ENCODE measurements at regions not wholly inside any gene's neighbourhood (a gene's known extent, or its start where the extent isn't known, plus 50 kb on each side); places are given as distances from the start of the nearest gene placed in this dataset.
"Not testable (repeated sequence)": the region's sequence is repeated elsewhere in the genome, so short reads cannot be mapped to it uniquely, and the experiment has no call there.

GRCh38 chr10:71112138-71112785 is 100.1 kb upstream of the UNC5B start:
- H3K27ac ChIP-seq = no peak overlapping the region
- H3K36me3 ChIP-seq = no peaks in the 10 kb centered on the region
- H3K4me1 ChIP-seq = no peaks in the 10 kb centered on the region
- DNase-seq = no peak
- intact Hi-C loops (cut with DNase I; ENCODE audit: low total_unique reads) = no loop called here
- no peaks in the 10 kb centered on the region for H3K27me3 ChIP-seq
- peaks cover 0 to 33% (median 21%) of the 10 kb centered on the region in 3 donors for H3K9me3 ChIP-seq
- no peak for TF ChIP-seq CTCF (IDR thresholded peaks at IDR 0.05)
- H3K4me3 ChIP-seq = no peak overlapping the region

- no peak for DNase-seq
- no peak overlapping the region for H3K4me3 ChIP-seq
- intact Hi-C loops (cut with DNase I; ENCODE audit: low total_unique reads) = no loop called here
- no peaks in the 10 kb centered on the region for H3K4me1 ChIP-seq
- H3K27me3 ChIP-seq = no peaks in the 10 kb centered on the region
- TF ChIP-seq CTCF (IDR thresholded peaks at IDR 0.05) = no peak
- peaks cover 3 to 66% (median 42%) of the 10 kb centered on the region in 3 donors for H3K9me3 ChIP-seq
- H3K27ac ChIP-seq = no peak overlapping the region
- no peaks in the 10 kb centered on the region for H3K36me3 ChIP-seq
Measured at GRCh38 chr10:71116426-71116825, 95.9 kb upstream of the UNC5B start.

GRCh38 chr10:71117589-71117988 is 94.8 kb upstream of the UNC5B start:
- H3K27ac ChIP-seq; H3K4me1 ChIP-seq; DNase-seq; H3K27me3 ChIP-seq; H3K4me3 ChIP-seq; H3K36me3 ChIP-seq; intact Hi-C loops (cut with DNase I; ENCODE audit: low total_unique reads): not testable (repeated sequence)
- H3K9me3 ChIP-seq = peaks cover 3 to 55% (median 39%) of the 10 kb centered on the region in 3 donors

GRCh38 chr10:71123023-71123422 is 89.3 kb upstream of the UNC5B start:
- Histone ChIP-seq H3K9me3 (peaks cover 0 to 32% (median 13%) of the 10 kb centered on the region in 3 donors), H3K36me3 (no peaks in the 10 kb centered on the region), H3K27ac (no peak overlapping the region), H3K4me3 (no peak overlapping the region), H3K4me1 (no peaks in the 10 kb centered on the region), H3K27me3 (peaks cover 0 to 17% of the 10 kb centered on the region in 2 donors)
- TF ChIP-seq CTCF (IDR thresholded peaks at IDR 0.05) = no peak
- intact Hi-C loops (cut with DNase I; ENCODE audit: low total_unique reads) = no loop called here
- DNase-seq = no peak

GRCh38 chr10:71124921-71125748 is 87.2 kb upstream of the UNC5B start:
- no peak overlapping the region for H3K4me3 ChIP-seq
- H3K9me3 ChIP-seq = peaks cover 0 to 15% (median 9%) of the 10 kb centered on the region in 3 donors
- peaks cover 0 to 17% of the 10 kb centered on the region in 2 donors for H3K27me3 ChIP-seq
- H3K36me3 ChIP-seq = no peaks in the 10 kb centered on the region
- no peak for TF ChIP-seq CTCF (IDR thresholded peaks at IDR 0.05)
- DNase-seq = no peak
- intact Hi-C loops (cut with DNase I; ENCODE audit: low total_unique reads) = no loop called here
- no peak overlapping the region for H3K27ac ChIP-seq
- peaks cover 0 to 11% (median under 1%) of the 10 kb centered on the region in 4 donors for H3K4me1 ChIP-seq

- Histone ChIP-seq H3K4me3 (no peak overlapping the region), H3K27ac (no peak overlapping the region), H3K36me3 (no peaks in the 10 kb centered on the region), H3K9me3 (peaks cover 0 to 9% (median 3%) of the 10 kb centered on the region in 3 donors), H3K4me1 (peaks cover 0 to 17% (median 3%) of the 10 kb centered on the region in 4 donors), H3K27me3 (peaks cover 0 to 17% of the 10 kb centered on the region in 2 donors)
- no peak for TF ChIP-seq CTCF (IDR thresholded peaks at IDR 0.05)
- intact Hi-C loops (cut with DNase I; ENCODE audit: low total_unique reads) = no loop called here
- no peak for DNase-seq
Measured at GRCh38 chr10:71125749-71126107, 86.6 kb upstream of the UNC5B start.
